Adipocyte (in vitro differentiated cells): ENCODE measurements at regions not wholly inside any gene's neighbourhood (a gene's known extent, or its start where the extent isn't known, plus 50 kb on each side); places are given as distances from the start of the nearest gene placed in this dataset.
"Not testable (repeated sequence)": the region's sequence is repeated elsewhere in the genome, so short reads cannot be mapped to it uniquely, and the experiment has no call there.

Experiments used
- DNase-seq: peaks from one replicate; pipeline ENCODE4 v3.0.0-alpha.2; 2015; ENCODE audit warnings: low read depth
- H3K27me3 ChIP-seq: replicated peaks from 2 replicates; pipeline ENCODE4 v1.7.0; 2013; ENCODE audit warnings: mild to moderate bottlenecking, low read length, moderate library complexity; ENCODE audit not compliant: control insufficient read depth, insufficient read depth
- H3K36me3 ChIP-seq: 2 replicates; pipeline ENCODE4 v1.7.0; 2013; ENCODE audit warnings: low read length, mild to moderate bottlenecking, moderate library complexity; ENCODE audit not compliant: control insufficient read depth, insufficient read depth, severe bottlenecking
- H3K4me1 ChIP-seq: 2 replicates; pipeline ENCODE4 v1.7.0; 2013; ENCODE audit warnings: mild to moderate bottlenecking, low read length, moderate library complexity; ENCODE audit not compliant: control insufficient read depth, insufficient read depth
- H3K4me3 ChIP-seq: 2 replicates; pipeline ENCODE4 v1.7.0; 2013; ENCODE audit warnings: mild to moderate bottlenecking, low read length, moderate library complexity
- H3K9ac ChIP-seq: 2 replicates; pipeline ENCODE4 v1.7.0; 2013; ENCODE audit warnings: mild to moderate bottlenecking, low read length, moderate library complexity
- H3K9me3 ChIP-seq: 2 replicates; pipeline ENCODE4 v1.7.0; 2013; ENCODE audit warnings: mild to moderate bottlenecking, low read length, moderate library complexity; ENCODE audit not compliant: control insufficient read depth

DNA sequence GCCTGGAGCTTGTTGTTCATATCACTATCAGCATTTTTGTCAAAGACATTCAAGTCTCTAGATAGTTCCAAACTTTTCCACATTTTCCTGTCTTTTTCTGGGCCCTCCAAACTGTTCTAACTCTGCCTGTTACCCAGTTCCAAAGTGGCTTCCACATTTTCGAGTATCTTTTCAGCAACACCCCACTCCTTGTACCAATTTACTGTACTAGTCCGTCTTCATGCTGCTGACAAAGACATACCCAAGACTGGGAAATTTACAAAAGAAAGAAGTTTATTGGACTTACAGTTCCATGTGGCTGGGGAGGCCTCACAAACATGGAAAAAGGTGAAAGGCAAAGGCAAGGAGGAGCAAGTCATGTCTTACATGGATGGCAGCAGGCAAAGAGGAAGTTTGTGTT lies 575.2 kb upstream of the ACVR2A start:
- not testable (repeated sequence) for DNase-seq, H3K4me3 ChIP-seq, H3K36me3 ChIP-seq, H3K27me3 ChIP-seq, H3K9ac ChIP-seq, H3K4me1 ChIP-seq
- H3K9me3 ChIP-seq: peaks cover 19% of the 10 kb centered on the region

DNA sequence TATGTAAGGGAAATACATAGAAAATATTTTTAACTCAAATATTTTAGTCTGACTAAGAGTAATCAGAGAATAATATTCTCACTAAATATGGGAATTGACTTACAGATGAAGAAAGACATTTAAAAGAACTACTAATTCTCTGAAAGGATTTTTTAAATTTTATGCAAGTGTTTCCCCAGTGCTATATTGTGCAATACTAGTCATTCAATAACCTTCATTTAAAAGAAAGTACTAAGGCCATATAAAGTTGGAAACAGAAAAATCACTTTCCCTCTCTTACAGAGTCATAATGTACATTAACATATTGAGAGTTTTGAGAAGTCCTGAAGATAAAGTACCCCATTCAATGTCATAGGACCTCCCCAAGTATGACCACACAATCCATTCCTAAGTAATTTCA lies 584.6 kb upstream of the ACVR2A start:
- H3K9me3 ChIP-seq: peaks cover 9% of the 10 kb centered on the region
- no peaks in the 10 kb centered on the region for H3K27me3 ChIP-seq
- H3K9ac ChIP-seq: no peak overlapping the region
- no peaks in the 10 kb centered on the region for H3K4me1 ChIP-seq
- H3K4me3 ChIP-seq: no peak overlapping the region
- DNase-seq: no peak
- no peaks in the 10 kb centered on the region for H3K36me3 ChIP-seq

- DNase-seq: no peak
- no peaks in the 10 kb centered on the region for H3K36me3 ChIP-seq
- H3K4me3 ChIP-seq: no peak overlapping the region
- no peak overlapping the region for H3K9ac ChIP-seq
- no peaks in the 10 kb centered on the region for H3K27me3 ChIP-seq
- no peaks in the 10 kb centered on the region for H3K4me1 ChIP-seq
- H3K9me3 ChIP-seq: no peaks in the 10 kb centered on the region
These were observed 589.0 kb upstream of the ACVR2A start for GRCh38 chr2:147255812-147256211.

- Histone ChIP-seq H3K27me3 (no peaks in the 10 kb centered on the region), H3K9ac (no peak overlapping the region), H3K4me3 (no peak overlapping the region), H3K9me3 (no peaks in the 10 kb centered on the region), H3K4me1 (no peaks in the 10 kb centered on the region), H3K36me3 (no peaks in the 10 kb centered on the region)
- no peak for DNase-seq
These were observed 594.0 kb upstream of the ACVR2A start for GRCh38 chr2:147250652-147251356.

GRCh38 chr2:147247749-147248148 lies 597.1 kb upstream of the ACVR2A start:
- Histone ChIP-seq H3K4me1 (no peaks in the 10 kb centered on the region), H3K4me3 (no peak overlapping the region), H3K27me3 (no peaks in the 10 kb centered on the region), H3K36me3 (no peaks in the 10 kb centered on the region), H3K9ac (no peak overlapping the region), H3K9me3 (no peaks in the 10 kb centered on the region)
- no peak for DNase-seq

DNA sequence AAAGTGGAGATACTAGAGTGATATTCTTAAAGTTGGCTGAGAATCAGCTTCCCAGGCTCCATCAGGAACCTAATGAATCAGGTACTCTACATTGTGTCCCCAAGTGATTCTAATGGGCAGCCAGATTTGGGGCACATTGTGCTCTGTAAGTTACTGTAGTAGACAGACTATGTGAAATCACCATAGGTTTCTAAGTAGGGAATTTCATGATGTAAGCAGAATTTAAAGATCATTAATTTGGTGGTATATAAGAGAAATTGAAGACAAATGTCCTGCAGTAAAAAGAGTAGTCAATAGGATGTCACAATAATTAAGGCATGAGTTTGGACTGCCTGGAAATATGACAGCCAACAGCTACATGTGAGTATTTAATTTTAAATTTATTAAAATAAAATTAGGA lies 602.4 kb upstream of the ACVR2A start:
- Histone ChIP-seq H3K4me3 (no peak overlapping the region), H3K27me3 (no peaks in the 10 kb centered on the region), H3K4me1 (no peaks in the 10 kb centered on the region), H3K36me3 (no peaks in the 10 kb centered on the region), H3K9me3 (peaks cover 9% of the 10 kb centered on the region), H3K9ac (no peak overlapping the region)
- DNase-seq: no peak

- Histone ChIP-seq H3K27me3 (no peaks in the 10 kb centered on the region), H3K9ac (no peak overlapping the region), H3K36me3 (no peaks in the 10 kb centered on the region), H3K4me3 (no peak overlapping the region), H3K9me3 (peaks cover 10% of the 10 kb centered on the region), H3K4me1 (no peaks in the 10 kb centered on the region)
- DNase-seq: no peak
These were observed 608.2 kb upstream of the ACVR2A start for GRCh38 chr2:147236601-147237000.

- Histone ChIP-seq H3K27me3 (no peaks in the 10 kb centered on the region), H3K4me3 (no peak overlapping the region), H3K36me3 (no peaks in the 10 kb centered on the region), H3K9ac (no peak overlapping the region), H3K9me3 (no peaks in the 10 kb centered on the region), H3K4me1 (no peaks in the 10 kb centered on the region)
- no peak for DNase-seq
These were observed 612.6 kb upstream of the ACVR2A start for GRCh38 chr2:147232225-147232669.

DNA sequence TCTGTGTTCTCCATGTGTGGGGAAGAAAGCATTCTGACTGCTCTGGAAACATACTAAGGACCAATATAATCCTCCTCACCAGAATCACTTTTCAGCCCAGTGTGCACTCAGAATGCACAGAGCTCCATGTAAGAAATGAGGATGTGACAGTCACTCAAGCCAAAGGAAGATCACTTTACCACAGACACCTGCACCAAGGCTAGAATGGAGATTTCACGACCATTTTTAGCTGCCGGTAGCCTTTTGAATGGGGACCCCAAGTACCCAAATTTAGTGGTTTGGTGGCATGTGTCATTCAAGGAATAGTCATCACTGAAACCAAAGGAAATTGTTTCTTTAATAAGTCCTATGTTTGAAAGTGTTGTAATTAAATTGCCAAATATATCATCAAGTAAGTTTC lies 613.2 kb upstream of the ACVR2A start:
- Histone ChIP-seq H3K9me3 (no peaks in the 10 kb centered on the region), H3K4me1 (no peaks in the 10 kb centered on the region), H3K27me3 (no peaks in the 10 kb centered on the region), H3K36me3 (no peaks in the 10 kb centered on the region), H3K4me3 (no peak overlapping the region), H3K9ac (no peak overlapping the region)
- DNase-seq: no peak

- Histone ChIP-seq H3K36me3 (no peaks in the 10 kb centered on the region), H3K9ac (no peak overlapping the region), H3K4me1 (no peaks in the 10 kb centered on the region), H3K4me3 (no peak overlapping the region), H3K9me3 (no peaks in the 10 kb centered on the region), H3K27me3 (no peaks in the 10 kb centered on the region)
- DNase-seq: no peak
These were observed 613.7 kb upstream of the ACVR2A start for GRCh38 chr2:147231081-147231480.

DNA sequence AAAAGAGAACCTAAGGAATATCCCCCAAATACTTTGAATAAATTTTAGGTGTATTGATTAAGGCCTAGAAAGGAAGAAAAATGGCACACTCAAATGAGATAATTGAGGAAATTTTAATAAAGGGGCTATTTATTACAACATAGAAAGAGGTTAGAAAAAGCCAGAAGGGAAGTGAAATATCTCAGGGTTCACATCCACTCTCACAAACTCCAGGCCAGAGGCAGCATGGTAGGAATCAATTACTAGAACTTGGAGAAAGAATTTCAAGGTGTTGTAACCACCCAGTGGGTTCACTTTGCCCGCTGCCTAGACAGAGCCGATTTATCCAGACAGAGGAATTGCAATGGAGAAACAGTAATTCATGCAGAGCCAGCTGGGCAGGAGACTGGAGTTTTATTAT lies 617.5 kb upstream of the ACVR2A start:
- Histone ChIP-seq H3K27me3 (no peaks in the 10 kb centered on the region), H3K9ac (no peak overlapping the region), H3K4me1 (no peaks in the 10 kb centered on the region), H3K36me3 (no peaks in the 10 kb centered on the region), H3K4me3 (no peak overlapping the region), H3K9me3 (no peaks in the 10 kb centered on the region)
- no peak for DNase-seq

- no peaks in the 10 kb centered on the region for H3K36me3 ChIP-seq
- no peak for DNase-seq
These were observed 620.8 kb upstream of the ACVR2A start for GRCh38 chr2:147224070-147224469.

More at GRCh38 chr2:147224070-147224469, 620.8 kb upstream of the ACVR2A start:
- H3K27me3 ChIP-seq: no peaks in the 10 kb centered on the region
- no peaks in the 10 kb centered on the region for H3K4me1 ChIP-seq
- H3K9ac ChIP-seq: no peak overlapping the region
- no peaks in the 10 kb centered on the region for H3K9me3 ChIP-seq
- no peak overlapping the region for H3K4me3 ChIP-seq
